Fibroblast of the conjunctiva (primary cell): ENCODE measurements at regions not wholly inside any gene's neighbourhood (a gene's known extent, or its start where the extent isn't known, plus 50 kb on each side); places are given as distances from the start of the nearest gene placed in this dataset.

Source experiments
- DNase-seq: peaks from one replicate; pipeline ENCODE4 v3.0.0-alpha.2; 2010; ENCODE audit warnings: low read depth

DNA sequence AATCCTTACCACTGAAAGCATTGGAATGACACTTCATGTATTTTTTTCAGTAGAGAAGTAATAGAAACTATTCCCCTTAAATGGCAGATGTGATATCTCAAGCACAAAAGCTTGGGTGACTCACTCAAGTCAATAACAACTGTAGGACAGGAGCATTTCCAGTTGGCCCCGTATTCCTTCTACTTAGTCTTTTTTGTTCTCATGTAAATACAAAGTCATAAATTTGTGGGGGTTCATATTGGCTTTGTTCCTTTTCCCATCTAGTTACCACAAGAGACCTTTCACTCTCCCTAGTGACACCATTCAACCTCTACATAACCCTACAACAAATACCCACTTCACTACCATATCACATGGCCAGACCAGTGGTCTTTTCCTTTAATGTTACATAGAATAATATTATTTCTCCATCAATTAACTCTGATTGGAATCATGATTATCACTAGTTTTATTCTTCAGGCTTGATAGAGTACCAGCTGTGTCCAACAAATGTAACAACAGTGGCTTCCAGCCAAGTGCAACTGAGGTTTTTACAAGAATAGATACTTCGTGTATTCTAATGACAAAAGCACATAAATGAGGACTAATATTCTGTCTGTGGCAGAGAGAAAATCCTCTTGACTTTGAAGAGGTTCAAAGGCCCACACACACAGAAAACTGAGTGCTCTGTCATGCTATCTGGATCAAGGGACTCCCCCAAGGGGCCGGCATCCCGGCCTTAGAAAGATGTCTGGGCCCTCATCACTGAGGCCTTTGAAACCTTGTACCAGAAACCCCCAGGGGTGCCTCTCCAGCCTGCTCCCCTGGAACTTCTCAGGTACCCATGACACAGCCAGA lies 94.0 kb upstream of the THBS1 start:
- DNase-seq: no peak

GRCh38 chr15:39487458-39487735 lies 93.5 kb upstream of the THBS1 start:
- DNase-seq: no peak

DNA sequence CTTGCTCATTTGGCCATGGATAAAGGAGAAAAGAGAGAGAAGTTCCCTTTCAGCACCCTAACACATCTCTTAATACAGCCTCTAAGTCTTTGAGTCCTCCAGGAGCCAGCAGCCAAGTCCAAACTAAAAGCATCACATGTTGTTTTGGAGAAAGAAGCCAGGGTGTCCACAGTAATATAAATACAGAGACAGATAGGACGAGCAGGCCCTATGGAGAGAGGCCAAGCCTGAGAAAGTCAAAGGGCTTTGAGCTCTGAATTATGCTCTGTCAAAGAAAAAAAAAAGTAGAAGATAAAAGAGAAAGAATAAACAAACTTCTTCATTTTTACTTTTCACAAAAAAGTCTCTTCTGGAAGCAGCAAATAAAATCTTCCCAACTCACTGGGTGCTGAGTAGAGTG lies 92.4 kb upstream of the THBS1 start:
- no peak for DNase-seq

- DNase-seq: no peak
Measured at GRCh38 chr15:39488961-39489360, 91.9 kb upstream of the THBS1 start.

GRCh38 chr15:39491115-39491885 lies 89.6 kb upstream of the THBS1 start:
- no peak for DNase-seq

DNA sequence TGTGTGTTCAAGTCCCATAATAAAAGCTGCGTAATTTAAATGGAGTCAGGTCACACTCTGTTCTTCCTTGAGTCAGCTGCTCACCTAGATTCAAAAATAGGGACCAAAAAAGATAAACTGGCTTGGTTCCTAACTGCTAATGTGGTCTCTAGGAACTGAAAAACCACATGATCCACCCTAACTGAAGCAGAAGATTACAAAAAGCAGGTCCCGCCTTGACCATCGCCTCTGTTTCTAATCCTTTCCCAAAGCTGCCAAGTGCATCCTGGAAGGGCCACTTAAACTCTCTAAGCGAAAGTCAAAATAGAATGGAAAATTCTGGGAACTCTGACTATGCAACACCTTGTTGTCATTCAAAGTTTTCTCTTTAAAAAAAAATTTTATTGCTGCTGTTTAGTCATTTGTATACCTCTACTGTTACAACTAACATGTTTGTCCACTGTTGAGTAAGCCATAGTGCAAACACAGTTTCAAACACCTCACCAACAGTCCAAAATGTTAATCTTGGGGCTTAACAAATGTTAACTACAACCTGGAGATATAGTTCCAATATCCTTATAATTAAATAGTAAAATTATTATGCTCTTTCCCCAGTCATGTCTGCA lies 88.9 kb upstream of the THBS1 start:
- DNase-seq: no peak

DNA sequence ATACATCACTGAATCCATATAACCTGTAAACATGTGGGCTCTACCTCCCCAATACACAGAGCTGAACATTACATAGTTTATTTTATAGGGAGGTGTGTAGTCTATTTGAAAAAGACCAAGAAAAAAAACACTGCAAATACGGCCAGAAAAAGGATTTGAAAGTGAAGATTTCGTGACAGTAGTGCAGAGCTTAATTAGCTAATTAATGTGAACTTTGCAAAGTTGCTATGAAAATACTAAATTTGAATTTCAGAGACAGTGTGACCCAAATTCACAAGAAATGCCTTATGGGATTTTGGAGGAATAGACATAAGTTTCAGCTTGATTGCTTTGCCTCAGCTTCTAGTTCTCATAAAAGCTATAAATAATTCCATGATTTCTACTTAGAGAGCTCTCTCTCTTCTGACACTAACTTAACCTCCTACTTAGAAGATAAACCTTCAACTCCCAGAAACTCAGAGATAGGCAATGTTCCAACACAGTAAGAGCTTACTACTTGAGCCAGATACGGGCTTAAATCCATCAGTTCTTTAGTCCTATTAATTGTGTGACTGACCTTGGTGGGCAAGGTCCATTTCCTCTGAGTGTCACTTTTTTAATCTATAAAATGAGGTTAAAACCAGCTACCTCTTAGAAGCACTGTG lies 87.3 kb upstream of the THBS1 start:
- DNase-seq: no peak

DNA sequence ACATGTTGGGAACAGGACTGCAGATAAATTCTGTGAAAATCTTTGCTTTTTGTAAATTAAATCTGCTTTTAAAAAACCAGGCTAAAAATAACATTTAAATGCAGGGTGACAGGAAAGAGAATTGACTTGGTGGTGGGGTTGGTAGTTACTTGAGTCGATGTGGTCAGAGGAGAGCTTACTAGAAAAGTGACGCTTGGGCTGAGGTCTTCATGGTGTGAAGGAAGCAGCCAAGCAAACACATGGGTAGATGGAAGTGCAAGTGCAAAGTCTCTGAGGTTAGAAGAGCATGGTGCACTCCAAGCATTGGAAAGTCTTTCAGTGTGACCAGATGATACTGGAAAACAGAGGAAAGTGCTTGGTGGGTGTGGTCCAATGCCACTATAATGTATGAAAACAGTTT lies 86.4 kb upstream of the THBS1 start:
- DNase-seq: no peak

GRCh38 chr15:39495871-39496840 lies 84.7 kb upstream of the THBS1 start:
- no peak for DNase-seq

DNA sequence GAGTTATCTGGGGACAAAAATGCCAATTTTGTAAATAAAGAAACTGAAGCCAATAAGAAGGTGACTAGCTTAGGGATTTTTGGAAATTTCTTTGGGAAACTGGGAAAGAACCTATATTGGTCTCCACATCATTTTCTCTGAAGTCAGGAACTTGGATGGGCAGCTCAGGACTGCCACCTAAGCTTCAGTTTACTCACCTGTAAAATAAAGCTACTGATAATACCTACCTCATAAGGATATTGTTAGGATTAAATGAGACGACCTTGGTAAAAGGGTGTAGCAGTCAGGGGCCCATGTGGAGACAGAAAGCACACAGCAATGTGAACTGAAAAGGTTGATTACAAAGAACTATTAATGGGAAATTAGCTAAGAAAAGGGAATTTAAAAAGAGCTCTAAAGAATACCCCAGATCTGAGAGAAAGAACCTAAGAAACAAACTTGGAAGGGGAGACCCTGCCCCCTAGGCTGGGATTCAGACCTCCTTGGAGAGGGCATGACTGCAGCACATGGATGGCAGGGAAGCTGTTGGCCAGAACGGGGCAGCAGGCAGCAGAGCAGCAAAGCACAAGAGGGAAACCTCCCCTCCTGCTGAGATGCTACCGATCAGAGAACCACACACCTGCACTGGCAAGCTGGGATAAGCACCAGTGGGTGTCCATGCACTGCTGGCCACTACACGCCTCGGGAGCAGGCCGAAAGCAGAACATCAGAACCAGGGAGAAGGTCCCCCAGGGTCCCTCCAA lies 83.7 kb upstream of the THBS1 start:
- DNase-seq: no peak

DNA sequence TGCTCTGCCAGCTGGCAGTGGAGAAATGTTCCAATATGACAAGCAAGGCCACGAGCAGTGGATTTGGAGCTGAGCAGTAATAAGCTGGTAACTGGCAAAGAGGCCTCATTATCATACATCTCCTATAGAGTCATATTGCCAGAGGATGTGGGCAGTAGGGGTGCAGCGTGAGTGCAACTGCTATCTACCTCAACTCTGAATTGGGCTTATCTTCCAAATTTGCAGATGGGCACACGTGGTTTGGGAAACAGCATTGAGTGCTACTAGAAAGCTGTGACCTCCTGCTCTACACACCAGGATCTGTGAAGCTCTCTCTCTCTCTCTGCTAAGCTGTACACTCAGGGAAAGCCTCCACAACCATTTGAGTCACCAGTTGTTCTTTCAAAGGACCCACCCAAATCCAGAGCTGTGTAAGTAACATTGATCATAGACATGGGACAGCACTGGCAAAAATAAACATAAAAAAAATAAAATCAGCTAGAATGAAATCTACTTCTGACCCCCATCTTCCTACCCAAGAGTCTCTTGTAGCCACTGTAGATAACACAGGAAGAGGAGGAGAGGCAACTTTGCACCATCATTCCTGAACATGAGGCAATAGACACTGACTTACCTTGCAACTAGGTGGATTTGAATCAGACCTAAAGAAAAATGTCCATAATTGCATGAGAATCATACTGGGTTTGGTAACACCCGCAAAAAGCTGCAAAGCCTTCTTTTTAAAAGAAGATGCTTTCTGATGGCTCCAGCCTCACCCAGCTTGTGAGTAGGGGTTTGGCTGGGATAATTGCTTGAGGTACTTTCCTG lies 82.9 kb upstream of the THBS1 start:
- DNase-seq: no peak

GRCh38 chr15:39498629-39499028 lies 82.2 kb upstream of the THBS1 start:
- peak; percentile 18 for DNase-seq

- DNase-seq: no peak
Measured at GRCh38 chr15:39499042-39499441, 81.8 kb upstream of the THBS1 start.

DNA sequence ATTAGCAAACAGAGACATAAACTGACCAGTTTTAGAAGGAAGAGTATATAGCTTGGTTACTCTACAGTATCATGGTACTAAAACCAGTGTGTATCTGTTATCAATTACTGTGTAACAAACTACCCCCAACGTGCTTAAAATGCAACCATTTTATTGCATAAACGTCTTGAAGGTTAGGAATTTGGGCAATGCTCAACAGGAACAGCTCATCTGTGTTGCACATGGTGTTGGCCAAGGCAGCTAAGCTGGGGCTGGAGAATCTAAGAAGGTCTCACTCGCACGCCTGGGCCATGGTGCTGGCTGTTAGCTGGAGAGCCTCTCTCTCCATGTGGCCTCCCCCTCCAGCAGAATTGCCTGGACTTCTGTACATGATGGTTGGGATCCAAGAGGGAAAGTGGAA lies 81.2 kb upstream of the THBS1 start:
- peak; percentile 32 for DNase-seq

- no peak for DNase-seq
Measured at GRCh38 chr15:39501366-39502081, 79.4 kb upstream of the THBS1 start.

- no peak for DNase-seq
Measured at GRCh38 chr15:39502082-39502447, 78.8 kb upstream of the THBS1 start.

DNA sequence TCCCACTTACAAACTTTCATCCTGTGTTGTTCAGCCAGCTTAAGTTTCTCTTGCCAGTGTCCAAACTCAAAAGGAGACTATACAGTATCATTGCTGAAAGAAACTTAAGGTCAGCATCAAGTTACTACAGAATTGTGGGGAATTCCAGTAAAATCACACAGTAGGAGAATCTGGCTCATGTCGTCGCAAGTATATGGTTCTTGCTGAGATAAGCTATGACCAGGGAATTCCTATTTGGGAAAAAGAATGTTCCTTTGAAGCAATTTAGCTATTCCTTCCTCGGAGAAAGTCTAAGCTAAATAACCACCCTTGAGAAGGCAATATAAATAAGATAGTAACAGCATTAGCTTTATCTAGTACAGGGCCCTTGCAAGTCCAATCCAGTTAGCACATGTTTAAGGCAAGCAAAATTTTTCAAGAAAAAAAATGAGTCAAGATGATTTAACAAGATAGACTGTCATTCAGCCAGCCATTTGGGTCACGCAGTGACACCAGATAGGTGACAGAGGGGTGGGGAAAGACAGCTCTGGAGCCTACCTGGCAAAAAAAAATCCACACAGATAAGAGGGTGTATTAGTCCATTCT lies 78.2 kb upstream of the THBS1 start:
- DNase-seq: no peak

GRCh38 chr15:39503526-39503925 lies 77.4 kb upstream of the THBS1 start:
- DNase-seq: no peak

GRCh38 chr15:39504808-39505207 lies 76.1 kb upstream of the THBS1 start:
- no peak for DNase-seq
